T1000 (cell line): ENCODE measurements at regions not wholly inside any gene's neighbourhood (a gene's known extent, or its start where the extent isn't known, plus 50 kb on each side); places are given as distances from the start of the nearest gene placed in this dataset.
"Not testable (repeated sequence)": the region's sequence is repeated elsewhere in the genome, so short reads cannot be mapped to it uniquely, and the experiment has no call there.

Source experiments
- DNase-seq: peaks from one replicate; lab custom pipeline; 2025; ENCODE audit warnings: mixed read lengths; lab: John Stamatoyannopoulos, UW

DNA sequence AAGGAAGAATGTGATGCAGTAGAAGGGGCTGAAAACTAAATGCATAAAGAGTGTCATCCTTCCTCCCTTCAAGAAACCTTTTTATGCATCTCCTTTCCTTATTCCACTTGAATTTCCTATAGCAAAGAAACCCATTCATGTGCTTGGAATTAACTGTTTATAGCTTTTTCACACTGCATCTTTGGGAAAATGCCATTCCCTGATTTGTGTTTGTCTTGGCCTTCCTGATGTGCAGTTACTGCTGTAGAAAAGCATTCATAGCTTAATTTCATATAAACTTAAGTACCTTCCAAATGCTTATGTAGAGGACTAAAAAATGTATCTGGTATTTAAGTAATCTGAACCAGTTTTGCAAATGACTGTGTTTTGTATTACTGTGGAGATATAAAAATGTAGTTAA lies 61.8 kb downstream of the SDR9C7 start:
- no peak for DNase-seq

DNA sequence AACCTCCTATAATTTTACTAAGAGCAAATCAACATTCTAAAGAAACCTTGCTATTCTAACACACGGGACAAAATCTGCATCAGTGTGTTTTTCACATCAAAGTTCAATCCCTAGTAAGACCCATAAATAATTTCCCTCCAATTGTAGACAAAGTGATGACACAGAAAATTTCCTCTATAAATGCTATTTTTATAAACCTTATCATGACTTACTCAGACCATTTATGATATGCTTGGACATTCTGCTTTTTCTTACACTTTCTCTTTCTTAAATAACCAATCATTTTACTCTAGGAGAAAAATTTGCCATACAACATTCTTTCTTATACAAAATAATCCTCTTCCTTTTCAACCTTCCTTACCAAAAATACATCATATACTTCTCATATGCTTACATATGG lies 67.0 kb downstream of the SDR9C7 start:
- no peak for DNase-seq

DNA sequence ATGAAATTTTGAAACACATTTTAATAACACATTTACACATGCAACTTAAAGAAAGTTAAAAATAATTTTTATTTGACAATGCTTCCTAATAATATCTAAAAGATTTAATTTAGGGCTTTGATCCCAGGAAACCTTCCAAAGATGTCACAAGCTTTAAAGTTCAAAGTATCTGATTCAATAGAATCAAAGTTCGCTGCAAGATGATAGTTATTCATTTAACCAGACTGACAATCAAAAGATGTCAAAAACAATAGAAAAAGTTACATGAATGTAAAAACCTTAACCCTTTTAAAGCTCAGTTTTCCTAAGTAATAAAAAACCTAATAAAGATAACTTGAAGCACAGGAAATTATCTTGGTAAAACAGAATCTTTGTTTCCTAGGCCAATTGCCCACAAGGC lies 67.7 kb downstream of the SDR9C7 start:
- no peak for DNase-seq

DNA sequence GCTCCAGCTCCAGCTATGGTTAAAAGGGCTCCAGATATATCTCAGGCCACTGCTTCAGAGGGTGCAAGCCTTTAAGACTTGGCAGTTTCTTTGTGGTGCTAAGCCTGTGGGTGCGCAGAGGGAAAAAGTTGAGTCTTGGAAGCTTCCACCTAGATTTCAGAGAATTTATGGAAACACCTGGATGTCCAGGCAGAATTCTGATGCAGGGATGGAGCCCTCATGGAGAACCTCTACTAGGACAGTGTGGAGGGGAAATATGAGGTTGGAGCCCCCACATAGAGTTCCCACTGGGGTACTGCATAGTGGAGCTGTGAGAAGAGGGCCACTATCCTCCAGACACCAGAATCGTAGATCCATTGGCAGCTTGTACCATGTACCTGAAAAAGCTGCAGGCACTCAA lies 69.9 kb downstream of the SDR9C7 start:
- DNase-seq, result no peak

DNA sequence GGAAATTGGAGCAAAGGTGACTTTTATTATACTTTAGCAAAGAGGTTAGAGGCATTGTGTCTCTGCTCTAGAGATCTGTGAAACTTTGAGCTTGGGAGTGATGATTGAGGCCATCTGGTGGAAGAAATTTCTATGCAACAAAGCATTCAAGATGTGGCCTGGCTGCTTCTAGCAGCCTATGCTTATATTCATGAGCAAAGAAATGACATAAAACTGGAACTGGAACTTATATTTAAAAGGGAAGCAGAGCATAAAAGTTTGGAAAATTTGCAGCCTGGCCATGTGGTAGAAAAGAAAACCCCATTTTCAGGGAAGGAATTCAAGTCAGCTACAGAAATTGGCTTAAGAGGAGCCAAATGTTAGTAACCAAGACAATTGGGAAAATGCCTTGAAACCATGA lies 70.4 kb downstream of the SDR9C7 start:
- DNase-seq, result no peak

DNA sequence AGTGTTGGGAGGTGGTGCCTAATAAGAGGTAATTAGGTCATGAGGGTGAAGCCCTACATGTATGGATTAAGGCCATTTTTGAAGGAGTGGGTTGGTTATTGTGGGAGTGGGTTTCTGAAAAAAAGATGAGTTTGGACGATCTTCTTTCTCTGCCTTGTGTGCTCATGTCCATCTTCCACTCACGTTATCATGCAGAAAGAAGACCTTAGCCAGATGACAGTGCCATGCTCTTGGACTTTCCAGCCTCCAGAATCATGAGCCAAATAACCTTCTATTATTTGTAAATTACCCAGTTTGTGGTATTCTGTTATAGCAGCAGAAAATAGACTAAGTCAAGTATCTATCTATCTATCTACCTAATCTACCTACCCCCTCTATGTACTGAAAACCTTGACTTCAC lies 71.9 kb downstream of the SDR9C7 start:
- DNase-seq, result no peak

DNA sequence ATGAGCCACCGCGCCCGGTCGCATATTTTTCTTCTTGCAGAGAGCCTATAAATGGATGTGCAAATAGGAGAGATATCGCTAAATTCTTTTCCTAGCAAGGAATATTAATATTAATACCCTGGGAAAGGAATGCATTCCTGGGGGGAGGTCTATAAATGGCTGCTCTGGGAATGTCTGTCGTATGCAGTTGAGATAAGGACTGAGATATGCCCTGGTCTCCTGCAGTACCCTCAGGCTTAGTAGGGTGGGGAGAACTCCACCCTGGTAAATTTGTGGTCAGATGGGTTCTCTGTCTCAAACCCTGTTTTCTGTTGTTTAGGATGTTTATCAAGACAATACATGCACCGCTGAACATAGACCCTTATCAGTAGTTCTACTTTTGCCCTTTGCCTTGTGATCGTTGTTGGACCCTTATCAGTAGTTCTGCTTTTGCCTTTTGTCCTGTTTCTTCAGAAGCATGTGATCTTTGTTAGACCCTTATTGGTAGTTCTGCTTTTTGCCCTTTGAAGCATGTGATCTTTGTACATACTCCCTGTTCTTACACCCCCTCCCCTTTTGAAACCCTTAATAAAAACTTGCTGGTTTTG lies 80.7 kb downstream of the SDR9C7 start:
- not testable (repeated sequence) for DNase-seq

DNA sequence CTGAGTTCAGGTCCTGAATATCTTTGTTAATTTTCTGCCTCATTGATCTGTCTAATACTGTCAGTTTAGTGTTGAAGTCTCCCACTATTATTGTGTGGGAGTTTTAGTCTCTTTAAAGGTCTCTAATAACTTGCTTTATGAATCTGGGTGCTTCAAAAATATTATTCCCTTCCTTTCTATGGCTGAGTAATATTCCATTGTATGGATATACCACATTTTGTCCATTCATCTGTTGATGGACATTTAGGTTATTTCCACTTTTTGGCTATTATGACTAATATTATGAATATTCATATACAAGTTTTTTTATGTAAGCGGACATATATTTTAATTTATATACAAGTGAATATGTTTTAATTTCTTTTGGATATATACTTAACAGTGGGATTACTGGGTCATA lies 82.7 kb downstream of the SDR9C7 start:
- no peak for DNase-seq

DNA sequence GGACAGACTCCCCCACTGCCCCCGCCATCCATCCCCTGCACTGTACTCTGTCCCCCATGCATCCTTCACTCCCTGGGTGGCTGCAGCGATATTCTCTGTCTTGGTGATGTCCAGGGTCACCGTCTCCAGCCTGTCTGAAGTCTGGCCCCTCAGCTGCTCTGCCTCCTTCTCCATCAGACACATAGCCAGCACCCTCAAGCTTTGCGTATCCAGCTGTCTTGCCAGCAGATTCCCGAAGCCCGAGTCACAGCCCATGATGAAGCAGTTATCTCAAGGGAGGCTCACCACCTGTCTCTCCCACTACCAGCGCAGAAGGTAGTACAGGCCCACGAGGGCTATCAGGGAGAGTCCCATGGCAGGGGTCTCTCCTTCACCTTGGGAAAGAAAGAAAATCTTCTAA lies 77.8 kb downstream of the HSD17B6 start:
- DNase-seq, result peak; percentile 84

DNA sequence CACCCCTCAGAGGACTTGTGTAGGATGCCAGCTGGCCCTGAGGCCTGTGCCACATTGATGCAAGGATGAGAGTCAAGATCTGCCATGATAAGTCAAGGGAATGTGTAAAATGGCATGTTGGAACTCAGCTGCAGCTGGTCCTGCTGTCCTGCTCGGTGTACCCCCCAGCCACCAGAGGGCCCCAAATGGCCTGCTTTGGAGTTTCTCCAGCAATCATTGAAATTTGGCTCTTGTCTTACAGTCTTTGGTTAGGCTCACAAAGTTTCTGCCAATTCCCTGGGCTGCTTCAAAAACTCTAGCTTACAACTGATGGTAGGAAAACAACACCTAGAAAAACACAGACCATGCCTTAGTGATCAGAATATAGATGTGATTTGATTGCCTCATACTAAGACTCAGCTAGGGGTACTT lies 76.8 kb downstream of the HSD17B6 start:
- DNase-seq, result peak; percentile 58

DNA sequence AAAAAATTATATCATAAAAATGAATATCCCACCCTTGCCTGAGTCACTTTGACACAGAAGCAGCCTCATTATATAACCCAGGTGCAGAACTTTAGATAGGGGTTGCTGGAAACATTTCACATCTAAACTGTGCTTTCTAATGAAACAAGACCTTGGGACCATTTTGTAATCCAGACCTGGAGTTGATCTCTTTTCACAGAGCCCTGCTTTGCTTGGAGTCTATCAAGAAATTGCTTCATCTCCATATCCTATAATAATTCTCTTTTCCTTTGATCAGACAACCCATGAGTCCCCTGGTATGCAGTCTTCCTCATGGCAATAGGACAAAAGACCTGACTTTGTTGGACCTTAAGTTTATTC lies 76.3 kb downstream of the HSD17B6 start:
- DNase-seq, result no peak

DNA sequence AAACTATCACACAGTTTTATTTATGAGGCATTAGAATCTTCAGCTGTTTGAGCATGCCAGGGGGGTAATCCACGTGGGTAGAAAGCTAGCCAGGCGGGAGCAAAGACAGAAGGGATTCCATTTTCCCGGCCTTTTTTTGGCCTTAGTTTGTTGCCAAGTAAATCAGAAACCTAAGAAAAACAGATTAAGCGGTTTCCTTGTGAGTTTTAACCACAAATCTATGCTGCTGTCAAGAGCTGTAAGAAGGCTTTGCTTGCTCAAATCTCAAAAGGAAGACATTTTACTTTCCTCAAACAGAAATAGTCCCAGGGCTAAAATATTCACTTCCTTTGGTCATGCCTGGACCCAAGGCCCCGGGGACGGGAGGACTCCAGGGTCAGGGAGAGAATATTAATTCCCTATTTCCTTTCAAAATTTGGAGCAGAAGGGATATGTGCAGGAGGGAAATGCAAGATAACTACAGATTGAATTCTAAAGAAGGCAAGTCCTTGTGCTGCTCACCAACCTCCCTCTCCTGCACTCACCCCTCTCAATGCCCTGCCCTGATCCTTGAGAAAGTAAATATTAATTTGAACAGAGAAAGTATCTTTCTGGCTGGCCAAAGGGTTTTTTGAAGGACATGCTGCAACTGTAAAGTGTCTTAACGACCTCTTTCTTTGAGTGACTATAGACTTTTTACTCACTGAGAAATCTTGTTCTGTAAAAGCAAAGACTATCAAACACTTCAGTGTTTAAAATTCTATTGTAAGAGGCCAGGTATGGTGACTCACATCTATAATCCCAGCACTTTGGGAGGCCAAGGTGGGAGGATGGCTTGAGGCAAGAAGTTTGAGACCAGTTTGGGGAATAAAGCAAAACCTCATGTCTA lies 75.7 kb downstream of the HSD17B6 start:
- DNase-seq, result no peak
